DOHH2 (cell line): ENCODE measurements at regions not wholly inside any gene's neighbourhood (a gene's known extent, or its start where the extent isn't known, plus 50 kb on each side); places are given as distances from the start of the nearest gene placed in this dataset.

ENCODE experiments used
- H3F3A ChIP-seq: fragments of 200-600 bp; sonication (generic), shearing (Covaris generic); 2 replicates; pipeline ENCODE4 v1.6.0; 2016; ENCODE audit warnings: antibody characterized with exemption, mild to moderate bottlenecking; ENCODE audit not compliant: control insufficient read depth, insufficient read depth
- H3K27ac ChIP-seq: fragments of 200-600 bp; sonication (generic); 2 replicates; pipeline ENCODE4 v1.5.1; 2014; ENCODE audit warnings: low read depth, mild to moderate bottlenecking, low read length, moderate library complexity
- H3K27me3 ChIP-seq: fragments of 200-600 bp; sonication (generic); 2 replicates; pipeline ENCODE4 v1.6.1; 2014; ENCODE audit warnings: mild to moderate bottlenecking, low read length, mixed read lengths; ENCODE audit not compliant: control insufficient read depth
- H3K36me3 ChIP-seq: fragments of 200-600 bp; sonication (generic); 2 replicates; pipeline ENCODE4 v1.6.1; 2014; ENCODE audit warnings: mild to moderate bottlenecking, low read length, moderate library complexity, mixed read lengths; ENCODE audit not compliant: control insufficient read depth
- H3K4me1 ChIP-seq: fragments of 200-600 bp; sonication (generic); 2 replicates; pipeline ENCODE4 v1.6.1; 2014; ENCODE audit warnings: mild to moderate bottlenecking, low read length, mixed read lengths; ENCODE audit not compliant: control insufficient read depth
- H3K4me2 ChIP-seq: fragments of 200-600 bp; sonication (generic); 2 replicates; pipeline ENCODE4 v1.6.0; 2014; ENCODE audit warnings: mild to moderate bottlenecking, low read length, moderate library complexity
- H3K4me3 ChIP-seq: fragments of 200-600 bp; sonication (generic); 2 replicates; pipeline ENCODE4 v1.5.1; 2014; ENCODE audit warnings: mild to moderate bottlenecking, low read length, mixed read lengths
- H3K79me2 ChIP-seq: fragments of 200-600 bp; sonication (generic); 2 replicates; pipeline ENCODE4 v1.6.1; 2014; ENCODE audit warnings: mild to moderate bottlenecking, low read length, mixed read lengths; ENCODE audit not compliant: control insufficient read depth
- H3K9me2 ChIP-seq: fragments of 200-600 bp; sonication (generic); replicated peaks from 2 replicates; pipeline ENCODE4 v1.6.1; 2014; ENCODE audit warnings: mild to moderate bottlenecking, low read length, mixed read lengths; ENCODE audit not compliant: control insufficient read depth
- H3K9me3 ChIP-seq: fragments of 200-600 bp; sonication (generic); 2 replicates; pipeline ENCODE4 v1.6.1; 2014; ENCODE audit warnings: antibody characterized with exemption, low read length, mixed read lengths; ENCODE audit not compliant: control insufficient read depth, insufficient read depth
- H4K20me1 ChIP-seq: fragments of 200-600 bp; sonication (generic); 2 replicates; pipeline ENCODE4 v1.6.0; 2014; ENCODE audit warnings: low read depth, mild to moderate bottlenecking, antibody characterized with exemption, low read length, moderate library complexity; ENCODE audit not compliant: control insufficient read depth, insufficient read depth
- EZH2phosphoT487 ChIP-seq: fragments of 200-600 bp; sonication (generic); IDR thresholded peaks from 2 replicates; pipeline ENCODE4 v1.6.1; 2017; ENCODE audit warnings: borderline replicate concordance, mild to moderate bottlenecking, antibody characterized with exemption, low read length, moderate library complexity, mixed read lengths
- TF ChIP-seq, protein P1 (sequence below): fragments of 200-600 bp; sonication (generic); IDR thresholded peaks from one replicate; pipeline ENCODE4 v1.5.1; 2014; ENCODE audit warnings: antibody characterized with exemption, mild to moderate bottlenecking, low read depth, low read length; ENCODE audit not compliant: poor library complexity, severe bottlenecking

DNA sequence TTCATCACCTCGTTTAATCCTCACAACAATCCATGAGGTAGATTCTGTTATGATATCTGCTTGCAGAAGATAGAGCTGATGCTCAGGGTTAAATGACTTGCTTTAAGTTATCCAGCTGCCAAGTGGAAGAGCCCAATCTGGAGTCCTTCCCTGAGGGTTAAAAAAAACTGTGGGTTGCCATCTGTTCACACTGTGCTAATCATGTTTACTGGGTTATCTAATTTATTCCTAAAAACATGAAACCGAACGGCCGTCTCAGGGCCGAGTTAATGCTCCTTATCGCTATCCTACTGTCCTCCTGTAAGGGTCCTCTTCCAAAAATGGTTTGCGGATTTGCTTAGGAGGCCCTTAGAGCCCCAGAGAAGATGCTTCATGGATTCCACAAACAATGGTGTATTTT lies 153.3 kb downstream of the YIPF5 start:
- no peak overlapping the region for H3K27ac ChIP-seq
- H3K9me3 ChIP-seq: peaks cover 6% of the 10 kb centered on the region; the same call in 1 of the 2 replicates
- H3K79me2 ChIP-seq: no peaks in the 10 kb centered on the region
- H3K4me2 ChIP-seq: no peak overlapping the region
- no peak overlapping the region for H3K4me3 ChIP-seq
- TF ChIP-seq EZH2phosphoT487: no peak
- TF ChIP-seq, protein P1, sequence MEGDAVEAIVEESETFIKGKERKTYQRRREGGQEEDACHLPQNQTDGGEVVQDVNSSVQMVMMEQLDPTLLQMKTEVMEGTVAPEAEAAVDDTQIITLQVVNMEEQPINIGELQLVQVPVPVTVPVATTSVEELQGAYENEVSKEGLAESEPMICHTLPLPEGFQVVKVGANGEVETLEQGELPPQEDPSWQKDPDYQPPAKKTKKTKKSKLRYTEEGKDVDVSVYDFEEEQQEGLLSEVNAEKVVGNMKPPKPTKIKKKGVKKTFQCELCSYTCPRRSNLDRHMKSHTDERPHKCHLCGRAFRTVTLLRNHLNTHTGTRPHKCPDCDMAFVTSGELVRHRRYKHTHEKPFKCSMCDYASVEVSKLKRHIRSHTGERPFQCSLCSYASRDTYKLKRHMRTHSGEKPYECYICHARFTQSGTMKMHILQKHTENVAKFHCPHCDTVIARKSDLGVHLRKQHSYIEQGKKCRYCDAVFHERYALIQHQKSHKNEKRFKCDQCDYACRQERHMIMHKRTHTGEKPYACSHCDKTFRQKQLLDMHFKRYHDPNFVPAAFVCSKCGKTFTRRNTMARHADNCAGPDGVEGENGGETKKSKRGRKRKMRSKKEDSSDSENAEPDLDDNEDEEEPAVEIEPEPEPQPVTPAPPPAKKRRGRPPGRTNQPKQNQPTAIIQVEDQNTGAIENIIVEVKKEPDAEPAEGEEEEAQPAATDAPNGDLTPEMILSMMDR: no peak
- H3K27me3 ChIP-seq: no peaks in the 10 kb centered on the region
- H3F3A ChIP-seq: no peaks in the 10 kb centered on the region
- no peaks in the 10 kb centered on the region for H3K36me3 ChIP-seq
- no peaks in the 10 kb centered on the region for H3K9me2 ChIP-seq
- H4K20me1 ChIP-seq: no peaks in the 10 kb centered on the region
- H3K4me1 ChIP-seq: peaks cover 5% of the 10 kb centered on the region

DNA sequence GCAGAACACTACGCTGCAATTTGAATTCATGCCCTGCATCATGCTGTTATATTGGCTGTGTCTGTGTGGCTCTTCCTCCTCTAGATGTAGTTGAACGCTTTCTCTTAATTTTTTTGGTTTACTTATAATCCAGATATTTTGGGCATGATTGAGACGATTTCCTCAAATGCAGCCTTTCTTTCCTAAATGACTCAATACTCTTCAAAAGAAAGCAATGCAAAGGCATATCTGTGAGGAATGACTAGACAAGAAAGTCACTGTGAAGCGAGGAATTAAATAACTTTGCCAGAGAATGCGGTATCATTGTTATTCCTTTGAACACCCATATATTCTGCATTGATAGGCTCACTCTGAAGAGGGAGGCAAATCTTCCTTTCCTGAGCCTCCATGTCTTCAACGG lies 152.8 kb downstream of the YIPF5 start:
- no peaks in the 10 kb centered on the region for H4K20me1 ChIP-seq
- H3K9me2 ChIP-seq: no peaks in the 10 kb centered on the region
- H3K4me2 ChIP-seq: no peak overlapping the region
- no peaks in the 10 kb centered on the region for H3K36me3 ChIP-seq
- H3K4me3 ChIP-seq: no peak overlapping the region
- H3K79me2 ChIP-seq: no peaks in the 10 kb centered on the region
- H3K27me3 ChIP-seq: no peaks in the 10 kb centered on the region
- H3K4me1 ChIP-seq: peaks cover 5% of the 10 kb centered on the region
- TF ChIP-seq EZH2phosphoT487: no peak
- TF ChIP-seq, protein P1: no peak
- no peak overlapping the region for H3K27ac ChIP-seq
- no peaks in the 10 kb centered on the region for H3F3A ChIP-seq
- peaks cover 9% of the 10 kb centered on the region; the same call in 1 of the 2 replicates for H3K9me3 ChIP-seq

DNA sequence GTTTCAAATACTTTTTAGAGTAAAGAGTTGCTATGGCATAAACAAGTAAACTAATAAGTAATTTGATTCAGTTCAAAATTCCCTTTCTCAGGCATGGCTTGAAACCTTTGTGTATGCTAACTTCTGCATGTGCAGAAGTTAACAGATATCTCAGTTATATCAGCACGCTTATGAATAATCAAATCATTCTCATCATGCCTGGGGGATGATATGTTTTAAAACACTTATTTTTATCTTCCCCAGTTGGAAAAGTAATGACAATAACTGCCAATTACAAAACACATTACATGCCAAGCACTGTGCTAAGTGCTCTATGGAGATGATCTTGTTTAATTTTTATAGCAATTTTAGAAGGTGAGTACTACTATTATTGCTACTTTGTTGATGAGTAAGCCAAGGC lies 146.4 kb downstream of the YIPF5 start:
- H3K9me2 ChIP-seq: no peaks in the 10 kb centered on the region
- H3K4me1 ChIP-seq: peaks cover 4% of the 10 kb centered on the region
- no peaks in the 10 kb centered on the region for H4K20me1 ChIP-seq
- no peak overlapping the region for H3K27ac ChIP-seq
- TF ChIP-seq, protein P1: no peak
- no peak for TF ChIP-seq EZH2phosphoT487
- peaks cover 2% of the 10 kb centered on the region; the same call in 1 of the 2 replicates for H3K9me3 ChIP-seq
- H3K4me3 ChIP-seq: no peak overlapping the region
- H3K36me3 ChIP-seq: no peaks in the 10 kb centered on the region
- H3K4me2 ChIP-seq: no peak overlapping the region
- no peaks in the 10 kb centered on the region for H3K79me2 ChIP-seq
- H3K27me3 ChIP-seq: no peaks in the 10 kb centered on the region
- no peaks in the 10 kb centered on the region for H3F3A ChIP-seq
